Stimulated activated CD8-positive, alpha-beta memory T cell treated with anti-CD3 and anti-CD28 coated beads, Interleukin-12 subunit alpha, Interleukin-12 subunit beta, amount 100 ng/mL, for 24 hours (primary cell): ENCODE measurements at regions not wholly inside any gene's neighbourhood (a gene's known extent, or its start where the extent isn't known, plus 50 kb on each side); places are given as distances from the start of the nearest gene placed in this dataset.

ENCODE experiments used
- DNase-seq: peaks from one replicate; pipeline ENCODE4 v3.0.0-alpha.2; 2020; ENCODE audit errors: extremely low read depth

- no peak for DNase-seq
Measured at GRCh38 chr3:30263238-30263924, 343.0 kb upstream of the TGFBR2 start.

DNA sequence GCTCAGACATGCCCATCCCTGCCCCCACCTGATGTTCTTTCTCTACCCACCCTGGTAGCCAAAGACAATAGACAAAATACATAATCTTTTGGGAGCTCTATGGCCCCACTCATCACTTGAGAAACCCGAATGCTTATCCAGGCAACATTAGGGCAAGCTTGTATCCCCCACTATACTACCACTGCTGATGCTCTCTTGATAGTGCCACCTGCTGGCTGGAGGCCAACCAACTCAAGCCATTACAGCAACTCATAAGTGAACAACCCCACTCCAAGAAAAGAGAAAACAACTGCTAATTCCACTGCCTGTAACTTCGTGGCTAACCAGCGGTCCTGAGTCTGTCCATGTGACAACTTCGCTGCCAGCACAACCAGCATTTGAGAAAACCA, 342.5 kb upstream of the TGFBR2 start:
- DNase-seq = no peak

- DNase-seq = no peak
Measured at GRCh38 chr3:30266524-30266923, 339.9 kb upstream of the TGFBR2 start.

DNA sequence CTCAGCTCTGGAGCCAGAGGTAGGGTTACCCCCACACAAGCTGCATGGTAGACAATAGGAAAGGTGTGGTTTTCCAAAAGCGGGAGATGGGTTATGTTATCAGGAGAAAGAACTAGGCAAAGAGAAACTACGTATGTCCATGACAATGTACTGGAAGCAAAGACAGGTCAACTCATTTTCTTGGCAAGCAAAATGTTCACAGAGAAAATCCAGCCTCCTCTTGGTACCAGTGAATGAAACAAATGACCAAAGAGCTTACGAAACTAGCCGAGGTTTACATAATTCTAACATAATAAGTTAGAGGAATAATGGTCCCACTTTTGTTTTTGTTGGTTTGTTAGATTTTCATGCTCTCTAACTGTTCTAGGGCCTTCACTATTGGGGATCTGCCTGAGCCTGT, 338.1 kb upstream of the TGFBR2 start:
- DNase-seq = no peak

DNA sequence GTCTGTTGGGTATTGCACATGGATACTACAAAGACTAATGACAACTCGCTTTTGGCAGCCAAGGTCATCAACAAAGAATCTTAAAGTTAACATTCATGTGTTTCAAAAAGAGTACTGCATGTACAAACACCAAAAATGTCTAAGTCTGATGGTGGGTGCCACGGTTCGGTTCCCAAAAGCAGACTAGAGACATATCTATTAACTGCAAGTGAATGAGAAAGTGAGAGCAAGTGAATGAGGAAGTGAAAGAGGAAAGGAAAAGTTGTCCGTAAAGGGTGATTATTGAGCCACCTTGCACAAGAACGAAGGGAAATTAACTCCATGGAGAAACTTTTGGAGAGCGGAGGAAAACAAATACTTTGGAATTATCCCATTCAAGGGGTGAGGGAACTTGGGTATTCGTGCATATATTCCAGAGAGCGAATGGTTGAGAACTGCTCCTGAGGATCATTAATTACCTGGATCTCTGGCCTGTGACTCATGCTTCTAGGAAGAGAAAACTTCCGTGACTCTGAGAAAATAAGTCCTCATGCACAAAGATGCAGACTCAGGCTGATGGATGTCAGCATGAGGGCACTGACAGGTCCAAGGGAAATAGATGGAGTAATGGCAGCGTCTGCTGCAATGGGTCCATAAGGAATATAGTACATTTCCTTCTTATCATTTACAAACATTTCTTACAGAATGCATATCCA, 336.5 kb upstream of the TGFBR2 start:
- no peak for DNase-seq

DNA sequence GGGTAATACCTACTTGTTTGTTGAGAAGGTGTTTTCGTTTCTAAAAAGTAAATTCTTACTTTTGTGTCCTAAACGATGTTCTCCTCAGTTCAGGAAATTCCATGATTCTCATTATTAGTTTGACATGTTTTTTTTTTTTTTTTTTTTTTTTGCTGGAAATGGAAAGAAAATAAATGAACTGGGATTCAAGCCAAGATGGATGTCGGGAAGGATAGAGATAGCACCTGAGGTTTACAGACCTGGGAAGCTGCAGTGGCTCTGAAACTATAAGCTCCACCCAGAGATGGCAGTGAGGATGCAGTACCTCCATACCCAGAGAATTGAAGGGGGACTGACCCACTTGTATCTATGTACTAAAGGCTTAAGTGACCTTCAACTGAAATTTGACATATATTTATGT, 334.6 kb upstream of the TGFBR2 start:
- DNase-seq = no peak

GRCh38 chr3:30273304-30274072, 332.9 kb upstream of the TGFBR2 start:
- DNase-seq = no peak

DNA sequence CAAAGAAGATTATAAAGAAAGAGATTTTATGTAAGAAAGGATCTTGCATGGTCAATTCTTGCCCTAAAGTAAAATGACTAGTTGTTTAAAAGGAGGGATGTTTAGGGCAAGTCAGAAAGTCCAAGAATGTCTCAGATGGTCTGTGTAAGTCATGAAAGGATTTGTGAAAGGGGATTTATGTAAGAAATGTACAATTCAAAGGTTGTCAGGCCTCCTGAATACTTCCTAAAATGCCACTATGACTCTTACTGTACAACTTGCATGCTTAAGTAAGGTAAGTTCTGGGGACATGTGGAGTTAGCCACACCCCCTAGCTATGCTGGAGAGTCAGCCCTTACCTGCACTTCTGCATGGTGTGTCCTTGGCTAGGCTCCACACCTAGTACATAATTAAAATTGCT, 328.9 kb upstream of the TGFBR2 start:
- DNase-seq = no peak

DNA sequence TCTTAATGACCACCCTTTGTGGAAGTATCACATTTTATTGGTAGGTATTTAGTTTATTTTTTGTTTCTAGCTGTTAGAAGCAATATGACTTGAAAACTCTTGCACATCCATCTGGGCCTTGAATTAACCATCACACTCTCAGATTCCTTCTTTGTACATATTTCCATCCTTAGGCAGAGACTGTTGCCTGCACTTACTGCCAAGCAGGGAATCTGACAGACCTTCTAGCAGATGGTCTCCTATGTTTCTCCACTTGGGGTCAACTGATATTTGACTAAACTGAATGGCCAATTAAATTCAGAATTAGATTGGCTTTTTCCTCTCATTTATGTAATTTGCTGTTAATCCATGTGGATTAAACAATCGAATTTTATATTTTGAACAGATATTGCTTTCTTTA, 324.9 kb upstream of the TGFBR2 start:
- DNase-seq = no peak

DNA sequence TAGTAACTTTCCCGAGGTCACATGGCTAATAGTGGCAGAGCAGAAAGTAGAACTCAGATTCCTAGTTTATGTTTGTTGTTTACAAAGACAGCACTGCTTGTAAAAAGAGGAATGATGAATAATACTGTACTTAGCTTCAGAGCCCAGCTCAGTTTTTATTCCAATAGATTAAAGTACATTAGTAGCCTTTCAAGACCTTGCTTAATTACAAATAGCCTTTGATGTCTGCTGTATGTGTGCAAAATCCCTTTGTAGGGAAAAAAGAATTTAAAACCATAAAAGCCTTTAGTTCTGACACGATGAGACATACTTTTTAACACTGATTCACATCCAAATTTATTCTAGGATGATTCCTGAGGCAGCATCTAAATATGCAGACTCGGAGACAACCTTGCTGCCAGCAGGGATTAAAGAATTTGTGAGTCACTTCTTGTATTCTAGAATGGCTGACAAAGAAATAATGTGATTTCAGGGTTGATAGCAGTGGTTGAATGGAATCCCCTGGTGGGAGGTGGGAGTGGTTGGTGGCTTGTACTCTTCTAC, 324.2 kb upstream of the TGFBR2 start:
- no peak for DNase-seq

DNA sequence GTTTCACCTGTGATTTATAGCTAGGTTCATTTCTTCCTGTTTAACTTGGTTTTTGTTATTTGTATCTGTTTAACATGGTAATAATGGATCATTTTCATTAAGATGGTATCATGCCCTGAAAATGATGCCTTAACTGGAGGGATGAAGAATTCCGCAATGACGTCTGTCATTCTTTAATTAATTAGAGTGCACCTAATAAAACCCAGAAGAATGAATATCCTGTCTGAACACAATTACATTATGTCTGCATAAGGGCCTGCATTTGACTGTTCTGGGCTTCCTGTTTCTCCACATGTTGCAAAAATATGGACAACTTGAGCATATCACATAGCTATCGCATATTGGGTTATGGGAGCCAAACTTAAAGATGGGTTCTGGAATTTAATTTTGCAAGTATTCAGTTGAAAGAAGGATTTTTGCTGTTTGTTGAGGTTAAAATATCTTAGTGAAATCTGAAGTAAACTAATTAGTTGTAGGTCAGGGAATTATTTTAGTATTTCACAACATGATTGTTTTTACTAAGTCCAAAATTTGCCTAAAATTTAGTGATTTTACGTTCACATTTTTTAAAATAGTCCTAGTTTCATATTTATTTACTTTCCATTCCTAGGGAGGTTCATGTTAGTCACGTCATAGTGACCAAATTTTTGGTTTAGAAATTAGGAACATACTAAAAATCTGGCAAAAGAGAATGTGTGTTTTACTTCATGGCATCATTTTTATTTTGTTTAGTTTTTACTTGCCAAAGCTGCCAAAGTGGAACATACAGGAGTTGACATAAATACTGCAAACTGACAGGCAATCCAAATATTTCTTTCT, 321.0 kb upstream of the TGFBR2 start:
- no peak for DNase-seq

GRCh38 chr3:30286007-30286669, 320.3 kb upstream of the TGFBR2 start:
- no peak for DNase-seq

DNA sequence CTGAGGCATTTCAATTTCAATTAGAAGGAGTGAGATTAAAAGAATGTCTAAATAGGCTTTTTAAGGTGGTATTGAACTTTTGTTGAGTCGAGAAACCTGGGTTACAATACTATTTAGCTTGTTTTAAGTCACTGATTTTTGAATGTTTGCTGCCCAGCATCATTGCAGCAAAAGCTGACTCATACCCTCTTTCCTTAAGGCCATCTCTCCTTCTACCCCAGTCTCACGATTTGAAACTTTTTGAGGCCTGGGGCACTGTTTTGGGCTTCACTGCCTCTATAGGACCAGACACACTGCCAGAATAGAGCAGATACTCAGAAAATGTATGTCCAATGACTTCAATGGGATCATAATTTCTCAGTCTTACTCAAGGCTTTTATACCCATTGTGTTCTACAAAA, 319.6 kb upstream of the TGFBR2 start:
- DNase-seq = no peak

DNA sequence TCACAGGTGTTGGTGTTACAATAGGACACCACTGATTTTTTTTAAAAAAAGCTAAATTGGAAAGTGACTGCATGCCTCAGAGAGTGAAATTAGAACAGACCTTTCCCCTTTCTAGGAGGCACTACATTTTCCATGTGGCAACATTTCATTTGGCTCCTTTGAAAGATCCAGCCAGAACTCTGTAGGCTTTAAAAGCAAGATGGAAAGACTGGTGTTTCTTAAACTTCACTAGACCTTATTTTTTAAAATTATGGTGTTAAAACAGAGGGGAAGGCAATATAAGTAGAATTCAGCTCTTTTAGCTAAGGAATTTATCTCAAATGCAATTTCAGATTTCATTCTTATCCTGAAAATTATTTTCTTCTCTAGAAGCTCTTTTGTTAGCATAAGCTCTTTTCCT, 317.6 kb upstream of the TGFBR2 start:
- no peak for DNase-seq

- no peak for DNase-seq
Measured at GRCh38 chr3:30289324-30289723, 317.1 kb upstream of the TGFBR2 start.

- DNase-seq = no peak
Measured at GRCh38 chr3:30289766-30290165, 316.6 kb upstream of the TGFBR2 start.

DNA sequence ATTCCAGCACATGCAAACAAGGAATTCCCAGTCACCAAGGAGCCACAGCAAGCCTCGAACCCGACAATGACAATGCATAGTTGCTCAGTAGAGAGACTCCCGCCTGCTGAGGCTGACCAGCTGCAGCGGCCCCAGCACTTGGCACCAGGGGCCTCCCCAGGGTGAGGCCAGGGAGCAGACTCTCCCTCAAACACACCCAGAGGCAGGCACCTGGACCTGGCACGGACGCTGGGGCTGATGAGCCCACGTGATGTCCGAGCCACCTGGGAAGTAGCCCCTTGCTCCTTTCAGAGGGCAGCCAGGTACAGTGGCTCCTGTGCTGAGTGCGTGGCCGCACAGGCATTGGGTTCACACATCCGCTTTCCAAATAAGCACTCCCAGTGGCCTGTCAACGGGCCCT, 315.9 kb upstream of the TGFBR2 start:
- DNase-seq = no peak

DNA sequence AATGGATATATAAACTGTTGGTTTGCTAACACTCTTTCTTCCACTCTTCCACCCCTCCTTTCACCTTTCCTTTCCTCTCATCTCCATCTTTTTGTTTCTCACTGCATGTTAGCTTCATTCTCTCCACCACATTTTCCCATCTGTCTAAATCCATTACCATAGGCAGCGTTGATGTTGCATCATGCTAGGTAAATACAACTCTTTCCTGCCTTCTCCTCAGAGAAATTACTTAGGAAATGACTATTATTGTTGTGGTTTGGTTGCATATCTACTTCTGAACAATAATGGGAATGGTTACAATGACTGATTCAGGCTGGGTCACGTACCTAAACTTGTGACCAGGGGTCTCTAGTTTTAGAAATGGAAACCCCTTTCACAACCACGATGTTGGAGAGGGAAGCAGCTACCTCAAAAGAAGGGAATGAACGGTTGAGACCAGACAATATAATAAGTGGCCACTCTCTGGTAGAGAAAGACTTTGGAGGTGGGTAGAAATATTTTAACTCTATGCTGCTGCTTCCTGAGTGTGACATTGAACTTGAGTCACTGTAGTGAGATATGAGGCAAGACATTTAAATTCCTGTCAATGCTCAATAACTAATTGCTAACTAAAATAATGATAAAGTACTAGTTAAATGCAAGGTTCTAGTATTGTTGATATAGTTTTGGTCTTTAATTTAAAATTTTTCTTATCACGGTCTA, 314.1 kb upstream of the TGFBR2 start:
- no peak for DNase-seq

GRCh38 chr3:30293621-30294240, 312.7 kb upstream of the TGFBR2 start:
- no peak for DNase-seq

- no peak for DNase-seq
Measured at GRCh38 chr3:30294241-30294667, 312.1 kb upstream of the TGFBR2 start.
